Neural progenitor cell (in vitro differentiated cells): ENCODE measurements at regions not wholly inside any gene's neighbourhood (a gene's known extent, or its start where the extent isn't known, plus 50 kb on each side); places are given as distances from the start of the nearest gene placed in this dataset.

Experiments used
- DNase-seq: peaks from one replicate; pipeline ENCODE4 v3.0.0-alpha.2; 2016; ENCODE audit warnings: low spot score
- H2AFZ ChIP-seq: fragments of 200-600 bp; sonication (generic); replicated peaks from 2 replicates; pipeline ENCODE4 v1.6.1; 2016; ENCODE audit warnings: antibody characterized with exemption
- H3F3A ChIP-seq: fragments of 200-600 bp; sonication (generic); 2 replicates; pipeline ENCODE4 v1.6.1; 2016; ENCODE audit warnings: antibody characterized with exemption, low read depth
- H3K27ac ChIP-seq: fragments of 200-600 bp; sonication (generic); 2 replicates; pipeline ENCODE4 v1.5.1; 2016; ENCODE audit warnings: mild to moderate bottlenecking
- H3K27me3 ChIP-seq: fragments of 200-600 bp; sonication (generic); 2 replicates; pipeline ENCODE4 v1.6.1; 2016; ENCODE audit warnings: mild to moderate bottlenecking, moderate library complexity
- H3K36me3 ChIP-seq: fragments of 200-600 bp; sonication (generic); 2 replicates; pipeline ENCODE4 v1.5.1; 2016
- H3K4me1 ChIP-seq: fragments of 200-600 bp; sonication (generic); 2 replicates; pipeline ENCODE4 v1.6.1; 2016; ENCODE audit warnings: mixed run types
- H3K4me2 ChIP-seq: fragments of 200-600 bp; sonication (generic); 2 replicates; pipeline ENCODE4 v1.6.1; 2016
- H3K4me3 ChIP-seq: fragments of 200-600 bp; sonication (generic); 2 replicates; pipeline ENCODE4 v1.5.1; 2016
- H3K79me2 ChIP-seq: fragments of 200-600 bp; sonication (generic); 2 replicates; pipeline ENCODE4 v1.6.1; 2016; ENCODE audit warnings: low read depth
- H3K9ac ChIP-seq: fragments of 200-600 bp; sonication (generic); 2 replicates; pipeline ENCODE4 v1.6.1; 2016
- H3K9me3 ChIP-seq: fragments of 200-600 bp; sonication (generic); 2 replicates; pipeline ENCODE4 v1.5.1; 2016; ENCODE audit warnings: low read depth
- H4K20me1 ChIP-seq: fragments of 200-600 bp; sonication (generic); 2 replicates; pipeline ENCODE4 v1.6.1; 2016; ENCODE audit warnings: low read depth
- H3K27ac Mint-ChIP-seq: 3 replicates; pipeline ENCODE4 v1.8.0; 2021; ENCODE audit warnings: mixed read lengths
- H3K27me3 Mint-ChIP-seq: 2 replicates; pipeline ENCODE4 v1.8.0; 2022; ENCODE audit warnings: low read depth, mild to moderate bottlenecking, inconsistent platforms, moderate library complexity, mixed read lengths; ENCODE audit not compliant: insufficient read depth
- H3K36me3 Mint-ChIP-seq: 3 replicates; pipeline ENCODE4 v1.8.0; 2021; ENCODE audit warnings: mixed read lengths
- H3K4me1 Mint-ChIP-seq: 3 replicates; pipeline ENCODE4 v1.8.0; 2021; ENCODE audit warnings: mixed read lengths
- H3K4me3 Mint-ChIP-seq: 3 replicates; pipeline ENCODE4 v1.8.0; 2021; ENCODE audit warnings: mild to moderate bottlenecking, moderate library complexity, mixed read lengths
- H3K9me3 Mint-ChIP-seq: 3 replicates; pipeline ENCODE4 v1.8.0; 2020; ENCODE audit warnings: mixed read lengths
- EZH2 ChIP-seq: fragments of 200-600 bp; sonication (generic); IDR thresholded peaks from 2 replicates; pipeline ENCODE4 v1.6.1; 2017; ENCODE audit warnings: antibody characterized with exemption, mild to moderate bottlenecking, moderate library complexity
- EZH2phosphoT487 ChIP-seq: fragments of 200-600 bp; sonication (generic); IDR thresholded peaks from 2 replicates; pipeline ENCODE4 v1.6.1; 2017; ENCODE audit warnings: antibody characterized with exemption
- TF ChIP-seq, protein P1 (sequence below): fragments of 200-600 bp; sonication (generic); IDR thresholded peaks from 2 replicates; pipeline ENCODE4 v1.5.1; 2017; ENCODE audit warnings: antibody characterized with exemption, mild to moderate bottlenecking

- Histone ChIP-seq H3F3A (peaks cover 13% of the 10 kb centered on the region), H3K4me2 (no peak overlapping the region), H2AFZ (no peak overlapping the region), H4K20me1 (peaks cover 47% of the 10 kb centered on the region), H3K27ac (no peak overlapping the region), H3K4me1 (peaks cover 9% of the 10 kb centered on the region), H3K9me3 (no peaks in the 10 kb centered on the region), H3K27me3 (peaks cover 76% of the 10 kb centered on the region), H3K4me3 (no peak overlapping the region), H3K9ac (no peak overlapping the region), H3K36me3 (no peaks in the 10 kb centered on the region), H3K79me2 (no peaks in the 10 kb centered on the region)
- H3K4me1 Mint-ChIP-seq = peaks cover 45% of the 10 kb centered on the region
- H3K4me3 Mint-ChIP-seq = no peak overlapping the region
- no peak for TF ChIP-seq EZH2
- TF ChIP-seq, protein P1, sequence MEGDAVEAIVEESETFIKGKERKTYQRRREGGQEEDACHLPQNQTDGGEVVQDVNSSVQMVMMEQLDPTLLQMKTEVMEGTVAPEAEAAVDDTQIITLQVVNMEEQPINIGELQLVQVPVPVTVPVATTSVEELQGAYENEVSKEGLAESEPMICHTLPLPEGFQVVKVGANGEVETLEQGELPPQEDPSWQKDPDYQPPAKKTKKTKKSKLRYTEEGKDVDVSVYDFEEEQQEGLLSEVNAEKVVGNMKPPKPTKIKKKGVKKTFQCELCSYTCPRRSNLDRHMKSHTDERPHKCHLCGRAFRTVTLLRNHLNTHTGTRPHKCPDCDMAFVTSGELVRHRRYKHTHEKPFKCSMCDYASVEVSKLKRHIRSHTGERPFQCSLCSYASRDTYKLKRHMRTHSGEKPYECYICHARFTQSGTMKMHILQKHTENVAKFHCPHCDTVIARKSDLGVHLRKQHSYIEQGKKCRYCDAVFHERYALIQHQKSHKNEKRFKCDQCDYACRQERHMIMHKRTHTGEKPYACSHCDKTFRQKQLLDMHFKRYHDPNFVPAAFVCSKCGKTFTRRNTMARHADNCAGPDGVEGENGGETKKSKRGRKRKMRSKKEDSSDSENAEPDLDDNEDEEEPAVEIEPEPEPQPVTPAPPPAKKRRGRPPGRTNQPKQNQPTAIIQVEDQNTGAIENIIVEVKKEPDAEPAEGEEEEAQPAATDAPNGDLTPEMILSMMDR = no peak
- TF ChIP-seq EZH2phosphoT487 = no peak
- H3K9me3 Mint-ChIP-seq = peaks cover 7% of the 10 kb centered on the region
- H3K27ac Mint-ChIP-seq = no peak overlapping the region
- H3K36me3 Mint-ChIP-seq = peaks cover 11% of the 10 kb centered on the region
- no peak for DNase-seq
- H3K27me3 Mint-ChIP-seq = peaks cover 33% of the 10 kb centered on the region
Measured at GRCh38 chr4:4690854-4691253, 149.0 kb upstream of the STX18 start.

- no peak overlapping the region for H3K9ac ChIP-seq
- DNase-seq = no peak
- no peak overlapping the region for H3K4me2 ChIP-seq
- H2AFZ ChIP-seq = no peak overlapping the region
- H3K27ac ChIP-seq = no peak overlapping the region
- H3K36me3 ChIP-seq = no peaks in the 10 kb centered on the region
- H3K9me3 ChIP-seq = no peaks in the 10 kb centered on the region
- peaks cover 26% of the 10 kb centered on the region for H3K27me3 Mint-ChIP-seq
- peaks cover 9% of the 10 kb centered on the region for H3K4me1 ChIP-seq
- TF ChIP-seq, protein P1 = no peak
- TF ChIP-seq EZH2phosphoT487 = no peak
- TF ChIP-seq EZH2 = no peak
- H3K27ac Mint-ChIP-seq = no peak overlapping the region
- peaks cover 51% of the 10 kb centered on the region for H3K4me1 Mint-ChIP-seq
- H3K27me3 ChIP-seq = peaks cover 66% of the 10 kb centered on the region
- H3K79me2 ChIP-seq = no peaks in the 10 kb centered on the region
- peak overlapping the region; percentile 17 for H3K4me3 Mint-ChIP-seq
- H3F3A ChIP-seq = peaks cover 13% of the 10 kb centered on the region
- peaks cover 11% of the 10 kb centered on the region for H3K36me3 Mint-ChIP-seq
- H3K9me3 Mint-ChIP-seq = peaks cover 7% of the 10 kb centered on the region
- peaks cover 40% of the 10 kb centered on the region for H4K20me1 ChIP-seq
- H3K4me3 ChIP-seq = no peak overlapping the region
Measured at GRCh38 chr4:4689694-4690440, 148.0 kb upstream of the STX18 start.

DNA sequence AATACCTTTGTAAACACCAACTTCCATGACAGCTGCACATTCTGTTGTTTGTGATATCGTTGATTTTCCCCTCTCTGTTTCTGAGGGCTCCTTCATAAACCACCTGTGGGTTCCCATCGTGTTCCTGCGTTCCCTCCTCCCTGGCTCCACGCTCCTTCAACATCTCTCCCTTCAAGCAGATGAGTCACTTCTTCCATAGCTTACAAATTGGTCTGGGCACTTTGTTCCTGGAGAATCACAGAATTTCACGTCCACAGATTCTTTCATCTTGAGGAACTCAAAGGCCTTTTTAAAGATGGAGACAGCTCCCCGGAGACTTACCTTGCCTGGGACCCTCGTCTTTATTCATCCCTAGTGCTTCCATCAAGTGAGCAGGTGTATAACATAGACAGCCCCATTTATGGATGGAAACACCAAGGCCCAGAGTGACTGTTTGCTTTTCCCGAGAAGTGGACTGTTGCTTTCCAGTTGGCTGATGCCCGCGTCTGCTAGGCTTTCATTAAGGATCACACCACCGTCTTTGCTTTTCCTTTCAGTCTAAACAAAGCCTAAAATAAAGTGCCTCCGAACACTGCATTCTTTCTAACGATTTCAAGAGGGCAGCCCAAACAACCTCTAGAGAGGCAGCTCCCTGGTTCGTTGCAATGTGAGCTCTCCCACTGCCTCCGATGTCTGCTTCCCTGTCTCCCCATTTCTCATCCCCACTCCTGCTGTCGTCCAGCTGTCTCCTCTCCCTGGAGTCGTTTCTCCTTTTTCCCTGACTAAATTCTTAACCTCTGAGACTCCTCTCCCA lies 146.3 kb upstream of the STX18 start:
- no peaks in the 10 kb centered on the region for H3K36me3 ChIP-seq
- Mint-ChIP-seq H3K27me3 (peaks cover 19% of the 10 kb centered on the region), H3K4me3 (no peak overlapping the region), H3K27ac (peak overlapping the region; percentile 3), H3K36me3 (peaks cover 11% of the 10 kb centered on the region), H3K4me1 (peaks cover 40% of the 10 kb centered on the region), H3K9me3 (peaks cover 7% of the 10 kb centered on the region)
- no peak overlapping the region for H3K27ac ChIP-seq
- H3K79me2 ChIP-seq = no peaks in the 10 kb centered on the region
- H3K4me3 ChIP-seq = no peak overlapping the region
- peaks cover 13% of the 10 kb centered on the region for H3F3A ChIP-seq
- peak; percentile 62 for DNase-seq
- H3K4me2 ChIP-seq = peak overlapping the region; percentile 8
- H4K20me1 ChIP-seq = peaks cover 24% of the 10 kb centered on the region
- no peak overlapping the region for H2AFZ ChIP-seq
- TF ChIP-seq EZH2phosphoT487 (no peak), EZH2 (no peak)
- TF ChIP-seq, protein P1 = no peak
- H3K9me3 ChIP-seq = no peaks in the 10 kb centered on the region
- H3K4me1 ChIP-seq = peaks cover 9% of the 10 kb centered on the region
- H3K27me3 ChIP-seq = peaks cover 54% of the 10 kb centered on the region
- no peak overlapping the region for H3K9ac ChIP-seq
